ENCODE measurements at regions not wholly inside any gene's neighbourhood (a gene's known extent, or its start where the extent isn't known, plus 50 kb on each side); places are given as distances from the start of the nearest gene placed in this dataset.

DNA sequence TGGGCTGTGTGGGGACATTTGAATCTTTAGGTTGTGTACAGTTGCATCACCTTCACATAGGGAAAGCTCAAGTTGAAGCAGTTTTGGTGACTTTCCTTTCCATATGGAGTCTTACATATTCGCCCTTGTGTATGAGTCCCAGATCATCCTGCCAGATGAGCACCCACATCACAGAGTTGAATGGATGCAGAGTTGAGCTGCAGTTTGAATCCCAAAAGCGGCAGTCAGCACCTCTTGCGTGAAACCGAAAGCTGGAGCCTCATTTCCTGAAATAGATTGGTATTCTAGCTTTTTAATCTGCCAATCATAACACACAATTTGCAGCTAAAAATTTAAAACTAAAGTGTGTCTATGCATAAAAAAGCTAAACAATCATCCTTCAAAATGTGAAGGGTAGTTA, 162.9 kb upstream of the DIPK2B start:
- TF ChIP-seq, protein P1, sequence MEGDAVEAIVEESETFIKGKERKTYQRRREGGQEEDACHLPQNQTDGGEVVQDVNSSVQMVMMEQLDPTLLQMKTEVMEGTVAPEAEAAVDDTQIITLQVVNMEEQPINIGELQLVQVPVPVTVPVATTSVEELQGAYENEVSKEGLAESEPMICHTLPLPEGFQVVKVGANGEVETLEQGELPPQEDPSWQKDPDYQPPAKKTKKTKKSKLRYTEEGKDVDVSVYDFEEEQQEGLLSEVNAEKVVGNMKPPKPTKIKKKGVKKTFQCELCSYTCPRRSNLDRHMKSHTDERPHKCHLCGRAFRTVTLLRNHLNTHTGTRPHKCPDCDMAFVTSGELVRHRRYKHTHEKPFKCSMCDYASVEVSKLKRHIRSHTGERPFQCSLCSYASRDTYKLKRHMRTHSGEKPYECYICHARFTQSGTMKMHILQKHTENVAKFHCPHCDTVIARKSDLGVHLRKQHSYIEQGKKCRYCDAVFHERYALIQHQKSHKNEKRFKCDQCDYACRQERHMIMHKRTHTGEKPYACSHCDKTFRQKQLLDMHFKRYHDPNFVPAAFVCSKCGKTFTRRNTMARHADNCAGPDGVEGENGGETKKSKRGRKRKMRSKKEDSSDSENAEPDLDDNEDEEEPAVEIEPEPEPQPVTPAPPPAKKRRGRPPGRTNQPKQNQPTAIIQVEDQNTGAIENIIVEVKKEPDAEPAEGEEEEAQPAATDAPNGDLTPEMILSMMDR (IDR thresholded peaks at IDR 0.05): no peak
- TF ChIP-seq, protein P2, sequence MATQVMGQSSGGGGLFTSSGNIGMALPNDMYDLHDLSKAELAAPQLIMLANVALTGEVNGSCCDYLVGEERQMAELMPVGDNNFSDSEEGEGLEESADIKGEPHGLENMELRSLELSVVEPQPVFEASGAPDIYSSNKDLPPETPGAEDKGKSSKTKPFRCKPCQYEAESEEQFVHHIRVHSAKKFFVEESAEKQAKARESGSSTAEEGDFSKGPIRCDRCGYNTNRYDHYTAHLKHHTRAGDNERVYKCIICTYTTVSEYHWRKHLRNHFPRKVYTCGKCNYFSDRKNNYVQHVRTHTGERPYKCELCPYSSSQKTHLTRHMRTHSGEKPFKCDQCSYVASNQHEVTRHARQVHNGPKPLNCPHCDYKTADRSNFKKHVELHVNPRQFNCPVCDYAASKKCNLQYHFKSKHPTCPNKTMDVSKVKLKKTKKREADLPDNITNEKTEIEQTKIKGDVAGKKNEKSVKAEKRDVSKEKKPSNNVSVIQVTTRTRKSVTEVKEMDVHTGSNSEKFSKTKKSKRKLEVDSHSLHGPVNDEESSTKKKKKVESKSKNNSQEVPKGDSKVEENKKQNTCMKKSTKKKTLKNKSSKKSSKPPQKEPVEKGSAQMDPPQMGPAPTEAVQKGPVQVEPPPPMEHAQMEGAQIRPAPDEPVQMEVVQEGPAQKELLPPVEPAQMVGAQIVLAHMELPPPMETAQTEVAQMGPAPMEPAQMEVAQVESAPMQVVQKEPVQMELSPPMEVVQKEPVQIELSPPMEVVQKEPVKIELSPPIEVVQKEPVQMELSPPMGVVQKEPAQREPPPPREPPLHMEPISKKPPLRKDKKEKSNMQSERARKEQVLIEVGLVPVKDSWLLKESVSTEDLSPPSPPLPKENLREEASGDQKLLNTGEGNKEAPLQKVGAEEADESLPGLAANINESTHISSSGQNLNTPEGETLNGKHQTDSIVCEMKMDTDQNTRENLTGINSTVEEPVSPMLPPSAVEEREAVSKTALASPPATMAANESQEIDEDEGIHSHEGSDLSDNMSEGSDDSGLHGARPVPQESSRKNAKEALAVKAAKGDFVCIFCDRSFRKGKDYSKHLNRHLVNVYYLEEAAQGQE (IDR thresholded peaks at IDR 0.05; ENCODE audit: insufficient read depth in 1 of 2, low read depth in 2 of 2, low read length in 1 of 2): no peak
- no peak for TF ChIP-seq TCF7L2 (IDR thresholded peaks at IDR 0.05; ENCODE audit: low read depth, low read length)

Data from Panc1 (cell line).